ENCODE measurements at regions not wholly inside any gene's neighbourhood (a gene's known extent, or its start where the extent isn't known, plus 50 kb on each side); places are given as distances from the start of the nearest gene placed in this dataset.

- Histone ChIP-seq H3K27ac (ENCODE audit: low read depth in 1 of 2, low read length in 2 of 2) (no peak overlapping the region), H3K4me3 (ENCODE audit: low read depth in 1 of 3, low read length in 3 of 3) (no peak overlapping the region), H3K4me1 (ENCODE audit: control insufficient read depth in 4 of 4, insufficient read depth in 4 of 4, low read length in 3 of 4) (peaks cover 6 to 31% (median 23%) of the 10 kb centered on the region in 4 donors), H3K9ac (ENCODE audit: low read depth in 1 of 2, low read length in 2 of 2) (no peak overlapping the region), H3K27me3 (ENCODE audit: control insufficient read depth in 4 of 4, insufficient read depth in 4 of 4, low read length in 3 of 4) (no peaks in the 10 kb centered on the region), H3K9me3 (ENCODE audit: control insufficient read depth in 4 of 4, low read length in 3 of 4) (no peaks in the 10 kb centered on the region), H3K36me3 (ENCODE audit: control insufficient read depth in 4 of 4, insufficient read depth in 3 of 4, low read depth in 1 of 4, low read length in 3 of 4) (no peaks in the 10 kb centered on the region)
- no peak for DNase-seq (ENCODE audit: low spot score)
- no peak for TF ChIP-seq YY1 (IDR thresholded peaks at IDR 0.05)
- no peak for TF ChIP-seq RXRA (IDR thresholded peaks at IDR 0.05)
- no peak for TF ChIP-seq JUND (IDR thresholded peaks at IDR 0.05)
- TF ChIP-seq MAX (IDR thresholded peaks at IDR 0.05), result no peak
- no peak for TF ChIP-seq FOXA2 (IDR thresholded peaks at IDR 0.05)
- no peak for TF ChIP-seq ATF3 (IDR thresholded peaks at IDR 0.05)
- no peak for TF ChIP-seq RAD21 (IDR thresholded peaks at IDR 0.05)
- no peak for TF ChIP-seq ZBTB33 (IDR thresholded peaks at IDR 0.05)
- TF ChIP-seq NR2F2 (IDR thresholded peaks at IDR 0.05), result no peak
- TF ChIP-seq SP1 (IDR thresholded peaks at IDR 0.05), result no peak
- TF ChIP-seq HNF4G (IDR thresholded peaks at IDR 0.05), result no peak
- TF ChIP-seq EGR1 (IDR thresholded peaks at IDR 0.05; ENCODE audit: low read depth in 2 of 2), result no peak
- WGBS, result 94% methylated on average over 1 of the region's 1 CpG
Measured at GRCh38 chr3:74352166-74352565, 262.3 kb downstream of the CNTN3 start.

GRCh38 chr3:74351213-74351612 is 263.2 kb downstream of the CNTN3 start:
- Histone ChIP-seq H3K4me1 (ENCODE audit: control insufficient read depth in 4 of 4, insufficient read depth in 4 of 4, low read length in 3 of 4) (peaks cover 6 to 39% (median 25%) of the 10 kb centered on the region in 4 donors), H3K9ac (ENCODE audit: low read depth in 1 of 2, low read length in 2 of 2) (no peak overlapping the region), H3K4me3 (ENCODE audit: low read depth in 1 of 3, low read length in 3 of 3) (no peak overlapping the region), H3K27ac (ENCODE audit: low read depth in 1 of 2, low read length in 2 of 2) (no peak overlapping the region), H3K27me3 (ENCODE audit: control insufficient read depth in 4 of 4, insufficient read depth in 4 of 4, low read length in 3 of 4) (no peaks in the 10 kb centered on the region), H3K9me3 (ENCODE audit: control insufficient read depth in 4 of 4, low read length in 3 of 4) (no peaks in the 10 kb centered on the region), H3K36me3 (ENCODE audit: control insufficient read depth in 4 of 4, insufficient read depth in 3 of 4, low read depth in 1 of 4, low read length in 3 of 4) (no peaks in the 10 kb centered on the region)
- DNase-seq (ENCODE audit: low spot score), result no peak
- TF ChIP-seq YY1 (IDR thresholded peaks at IDR 0.05) (no peak), HNF4A (conservative IDR thresholded peaks at IDR 0.05) (no peak), RAD21 (IDR thresholded peaks at IDR 0.05) (no peak), SP1 (IDR thresholded peaks at IDR 0.05) (no peak), MAX (IDR thresholded peaks at IDR 0.05) (no peak), REST (IDR thresholded peaks at IDR 0.05) (no peak), ZBTB33 (IDR thresholded peaks at IDR 0.05) (no peak), FOXA1 (IDR thresholded peaks at IDR 0.05) (no peak), RXRA (IDR thresholded peaks at IDR 0.05) (no peak), HNF4G (IDR thresholded peaks at IDR 0.05) (no peak), EGR1 (IDR thresholded peaks at IDR 0.05; ENCODE audit: low read depth in 2 of 2) (no peak), GABPA (IDR thresholded peaks at IDR 0.05 in 1 of 2, conservative IDR thresholded peaks at IDR 0.05 in 1 of 2) (no peak), TAF1 (conservative IDR thresholded peaks at IDR 0.05) (no peak), NR2F2 (IDR thresholded peaks at IDR 0.05) (no peak), JUND (IDR thresholded peaks at IDR 0.05) (no peak), ATF3 (IDR thresholded peaks at IDR 0.05) (no peak), CTCF (IDR thresholded peaks at IDR 0.05; ENCODE audit: low read depth, low read length, missing input control) (no peak)
- 79% methylated on average over 5 of the region's 5 CpGs for WGBS
